ENCODE measurements at regions not wholly inside any gene's neighbourhood (a gene's known extent, or its start where the extent isn't known, plus 50 kb on each side); places are given as distances from the start of the nearest gene placed in this dataset.
"Not testable (repeated sequence)": the region's sequence is repeated elsewhere in the genome, so short reads cannot be mapped to it uniquely, and the experiment has no call there.

- Histone ChIP-seq H3K4me3 (ENCODE audit: low read length) (no peak overlapping the region), H3K27me3 (ENCODE audit: insufficient read depth, low read length) (no peaks in the 10 kb centered on the region), H3K4me1 (ENCODE audit: insufficient read depth, low read length) (no peaks in the 10 kb centered on the region), H3K9me3 (ENCODE audit: low read depth, low read length) (no peaks in the 10 kb centered on the region)
These were observed 269.1 kb upstream of the SFSWAP start for GRCh38 chr12:131441638-131442336.

- Histone ChIP-seq H3K4me3 (ENCODE audit: low read length) (no peak overlapping the region), H3K27me3 (ENCODE audit: insufficient read depth, low read length) (no peaks in the 10 kb centered on the region), H3K4me1 (ENCODE audit: insufficient read depth, low read length) (no peaks in the 10 kb centered on the region), H3K9me3 (ENCODE audit: low read depth, low read length) (no peaks in the 10 kb centered on the region)
These were observed 268.5 kb upstream of the SFSWAP start for GRCh38 chr12:131442337-131442918.

GRCh38 chr12:131443019-131444000 is 267.6 kb upstream of the SFSWAP start:
- Histone ChIP-seq H3K27me3 (ENCODE audit: insufficient read depth, low read length) (no peaks in the 10 kb centered on the region), H3K4me3 (ENCODE audit: low read length) (no peak overlapping the region), H3K9me3 (ENCODE audit: low read depth, low read length) (no peaks in the 10 kb centered on the region), H3K4me1 (ENCODE audit: insufficient read depth, low read length) (no peaks in the 10 kb centered on the region)

GRCh38 chr12:131444220-131445164 is 266.4 kb upstream of the SFSWAP start:
- H3K4me3 ChIP-seq (ENCODE audit: low read length): no peak overlapping the region
- H3K4me1 ChIP-seq (ENCODE audit: insufficient read depth, low read length): no peaks in the 10 kb centered on the region
- H3K27me3 ChIP-seq (ENCODE audit: insufficient read depth, low read length): no peaks in the 10 kb centered on the region
- no peaks in the 10 kb centered on the region for H3K9me3 ChIP-seq (ENCODE audit: low read depth, low read length)

GRCh38 chr12:131445184-131445774 is 265.6 kb upstream of the SFSWAP start:
- Histone ChIP-seq H3K4me3 (ENCODE audit: low read length) (no peak overlapping the region), H3K9me3 (ENCODE audit: low read depth, low read length) (no peaks in the 10 kb centered on the region), H3K4me1 (ENCODE audit: insufficient read depth, low read length) (no peaks in the 10 kb centered on the region), H3K27me3 (ENCODE audit: insufficient read depth, low read length) (no peaks in the 10 kb centered on the region)

GRCh38 chr12:131445795-131446194 is 265.1 kb upstream of the SFSWAP start:
- Histone ChIP-seq H3K27me3 (ENCODE audit: insufficient read depth, low read length) (no peaks in the 10 kb centered on the region), H3K4me1 (ENCODE audit: insufficient read depth, low read length) (no peaks in the 10 kb centered on the region), H3K9me3 (ENCODE audit: low read depth, low read length) (no peaks in the 10 kb centered on the region), H3K4me3 (ENCODE audit: low read length) (no peak overlapping the region)

GRCh38 chr12:131447636-131448035 is 263.3 kb upstream of the SFSWAP start:
- not testable (repeated sequence) for H3K4me3 ChIP-seq (ENCODE audit: low read length); H3K4me1 ChIP-seq (ENCODE audit: insufficient read depth, low read length); H3K27me3 ChIP-seq (ENCODE audit: insufficient read depth, low read length); H3K9me3 ChIP-seq (ENCODE audit: low read depth, low read length)

GRCh38 chr12:131448254-131448795 is 262.6 kb upstream of the SFSWAP start:
- H3K27me3 ChIP-seq (ENCODE audit: insufficient read depth, low read length): no peaks in the 10 kb centered on the region
- no peaks in the 10 kb centered on the region for H3K4me1 ChIP-seq (ENCODE audit: insufficient read depth, low read length)
- H3K9me3 ChIP-seq (ENCODE audit: low read depth, low read length): no peaks in the 10 kb centered on the region
- H3K4me3 ChIP-seq (ENCODE audit: low read length): no peak overlapping the region

GRCh38 chr12:131449027-131449426 is 261.9 kb upstream of the SFSWAP start:
- Histone ChIP-seq H3K4me3 (ENCODE audit: low read length) (no peak overlapping the region), H3K27me3 (ENCODE audit: insufficient read depth, low read length) (no peaks in the 10 kb centered on the region), H3K9me3 (ENCODE audit: low read depth, low read length) (no peaks in the 10 kb centered on the region), H3K4me1 (ENCODE audit: insufficient read depth, low read length) (no peaks in the 10 kb centered on the region)

- H3K4me1 ChIP-seq (ENCODE audit: insufficient read depth, low read length): no peaks in the 10 kb centered on the region
- no peak overlapping the region for H3K4me3 ChIP-seq (ENCODE audit: low read length)
- no peaks in the 10 kb centered on the region for H3K9me3 ChIP-seq (ENCODE audit: low read depth, low read length)
- H3K27me3 ChIP-seq (ENCODE audit: insufficient read depth, low read length): no peaks in the 10 kb centered on the region
These were observed 258.4 kb upstream of the SFSWAP start for GRCh38 chr12:131452444-131452860.

GRCh38 chr12:131454418-131455217 is 256.3 kb upstream of the SFSWAP start:
- Histone ChIP-seq H3K4me1 (ENCODE audit: insufficient read depth, low read length) (no peaks in the 10 kb centered on the region), H3K27me3 (ENCODE audit: insufficient read depth, low read length) (no peaks in the 10 kb centered on the region), H3K9me3 (ENCODE audit: low read depth, low read length) (no peaks in the 10 kb centered on the region), H3K4me3 (ENCODE audit: low read length) (no peak overlapping the region)

GRCh38 chr12:131455218-131455506 is 255.7 kb upstream of the SFSWAP start:
- H3K4me3 ChIP-seq (ENCODE audit: low read length): no peak overlapping the region

GRCh38 chr12:131455581-131456110 is 255.2 kb upstream of the SFSWAP start:
- no peaks in the 10 kb centered on the region for H3K9me3 ChIP-seq (ENCODE audit: low read depth, low read length)
- no peak overlapping the region for H3K4me3 ChIP-seq (ENCODE audit: low read length)
- no peaks in the 10 kb centered on the region for H3K27me3 ChIP-seq (ENCODE audit: insufficient read depth, low read length)
- no peaks in the 10 kb centered on the region for H3K4me1 ChIP-seq (ENCODE audit: insufficient read depth, low read length)

More at GRCh38 chr12:131455218-131455506, 255.7 kb upstream of the SFSWAP start:
- no peaks in the 10 kb centered on the region for H3K4me1 ChIP-seq (ENCODE audit: insufficient read depth, low read length)
- H3K9me3 ChIP-seq (ENCODE audit: low read depth, low read length): no peaks in the 10 kb centered on the region
- no peaks in the 10 kb centered on the region for H3K27me3 ChIP-seq (ENCODE audit: insufficient read depth, low read length)

Measured in mononuclear cell (primary cell).